C4-2B (cell line): ENCODE measurements at regions not wholly inside any gene's neighbourhood (a gene's known extent, or its start where the extent isn't known, plus 50 kb on each side); places are given as distances from the start of the nearest gene placed in this dataset.

Experiments
- CTCF ChIP-seq: fragments of 450-650 bp; conservative IDR thresholded peaks from 2 replicates; pipeline ENCODE4 v1.5.1; 2017; ENCODE audit warnings: mild to moderate bottlenecking
- ZFX ChIP-seq: fragments of 450-650 bp; IDR thresholded peaks from 2 replicates; pipeline ENCODE4 v1.6.1; 2017

- TF ChIP-seq ZFX (no peak), CTCF (no peak)
Measured at GRCh38 chr13:50267917-50268316, 252.7 kb downstream of the KCNRG start.
